Keratinocyte (primary cell): ENCODE measurements at regions not wholly inside any gene's neighbourhood (a gene's known extent, or its start where the extent isn't known, plus 50 kb on each side); places are given as distances from the start of the nearest gene placed in this dataset.

Experiments
- CTCF ChIP-seq, 3 experiments: IDR thresholded peaks in 1 of 3; conservative IDR thresholded peaks in 1 of 3; optimal IDR thresholded peaks in 1 of 3; 2 replicates in 2 of 3; 3 replicates in 1 of 3; pipeline versions ENCODE3 to v1.5.1; 2011; ENCODE audit warnings: low read length in 3 of 3, mild to moderate bottlenecking in 3 of 3, moderate library complexity in 2 of 3, control low read depth in 1 of 3, inconsistent platforms in 1 of 3; ENCODE audit not compliant: insufficient read depth in 2 of 3; ENCODE audit errors: extremely low read depth in 1 of 3
- EZH2 ChIP-seq: IDR thresholded peaks from one replicate; pipeline ENCODE4 v1.6.1; 2012; ENCODE audit warnings: inconsistent platforms, mild to moderate bottlenecking, low read length, moderate library complexity

- TF ChIP-seq CTCF (optimal IDR thresholded peaks at IDR 0.05 in 1 of 3, IDR thresholded peaks at IDR 0.05 in 1 of 3, conservative IDR thresholded peaks at IDR 0.05 in 1 of 3; ENCODE audit: extremely low read depth in 1 of 3, insufficient read depth in 2 of 3, low read length in 3 of 3), result no peak
- no peak for TF ChIP-seq EZH2
Measured at GRCh38 chr11:95478003-95478402, 247.0 kb upstream of the SESN3 start.
